Testis (tissue), 2 donors: ENCODE measurements at regions not wholly inside any gene's neighbourhood (a gene's known extent, or its start where the extent isn't known, plus 50 kb on each side); places are given as distances from the start of the nearest gene placed in this dataset.

Source experiments
- POLR2A ChIP-seq: fragments of 450-650 bp; IDR thresholded peaks from one replicate; pipeline ENCODE4 v1.6.1; 2017; ENCODE audit warnings: antibody characterized with exemption, mild to moderate bottlenecking, moderate library complexity
- TF ChIP-seq, protein P1 (sequence below), 3 experiments: fragments of 450-650 bp in 2 of 3; fragments of 200-600 bp in 1 of 3; sonication (generic) in 1 of 3; IDR thresholded peaks; one replicate each; pipeline ENCODE4 v1.5.1; 2016 to 2019; ENCODE audit warnings: antibody characterized with exemption in 3 of 3, mild to moderate bottlenecking in 2 of 3, moderate library complexity in 1 of 3

DNA sequence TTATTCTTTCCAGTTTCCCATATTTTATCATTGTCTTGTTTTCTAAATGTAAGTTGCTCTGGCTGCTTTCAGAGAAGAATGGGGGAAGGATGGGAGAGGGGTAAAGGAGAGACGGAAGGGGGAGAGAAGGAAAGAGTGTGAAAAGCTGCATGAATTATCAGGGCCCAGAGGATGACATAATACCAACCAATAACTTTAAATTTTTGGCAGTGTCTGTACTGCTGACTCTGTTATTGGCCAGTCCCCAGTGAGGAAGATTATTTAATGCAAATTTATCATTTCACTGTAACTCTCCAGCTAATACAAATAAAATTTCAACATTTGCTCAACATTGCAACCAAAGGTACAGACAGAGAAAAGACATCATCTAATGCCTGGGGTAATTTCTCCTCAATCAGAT lies 551.7 kb upstream of the CFAP20DC start:
- TF ChIP-seq, protein P1, sequence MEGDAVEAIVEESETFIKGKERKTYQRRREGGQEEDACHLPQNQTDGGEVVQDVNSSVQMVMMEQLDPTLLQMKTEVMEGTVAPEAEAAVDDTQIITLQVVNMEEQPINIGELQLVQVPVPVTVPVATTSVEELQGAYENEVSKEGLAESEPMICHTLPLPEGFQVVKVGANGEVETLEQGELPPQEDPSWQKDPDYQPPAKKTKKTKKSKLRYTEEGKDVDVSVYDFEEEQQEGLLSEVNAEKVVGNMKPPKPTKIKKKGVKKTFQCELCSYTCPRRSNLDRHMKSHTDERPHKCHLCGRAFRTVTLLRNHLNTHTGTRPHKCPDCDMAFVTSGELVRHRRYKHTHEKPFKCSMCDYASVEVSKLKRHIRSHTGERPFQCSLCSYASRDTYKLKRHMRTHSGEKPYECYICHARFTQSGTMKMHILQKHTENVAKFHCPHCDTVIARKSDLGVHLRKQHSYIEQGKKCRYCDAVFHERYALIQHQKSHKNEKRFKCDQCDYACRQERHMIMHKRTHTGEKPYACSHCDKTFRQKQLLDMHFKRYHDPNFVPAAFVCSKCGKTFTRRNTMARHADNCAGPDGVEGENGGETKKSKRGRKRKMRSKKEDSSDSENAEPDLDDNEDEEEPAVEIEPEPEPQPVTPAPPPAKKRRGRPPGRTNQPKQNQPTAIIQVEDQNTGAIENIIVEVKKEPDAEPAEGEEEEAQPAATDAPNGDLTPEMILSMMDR (IDR thresholded peaks at IDR 0.05) = no peak
- TF ChIP-seq POLR2A = no peak
